HepG2 (cell line): ENCODE measurements at regions not wholly inside any gene's neighbourhood (a gene's known extent, or its start where the extent isn't known, plus 50 kb on each side); places are given as distances from the start of the nearest gene placed in this dataset.

Experiments used
- ATAC-seq: fragments of 200-7000 bp; cut with Tn5 transposase; 3 replicates; pipeline ENCODE4 v1.9.1; 2020; ENCODE audit warnings: mild to moderate bottlenecking, moderate library complexity
- BruUV-seq: library from RNA; stranded (reverse); fragments of 400-500 nt; replicated peaks from 2 replicates; lab custom pipeline; 2021; lab: Mats Ljungman, UMichigan
- CTCF ChIA-PET: fragments of 300-600 bp; formaldehyde crosslinking; extraction: SDS; loops from one replicate; lab custom pipeline; 2021; ENCODE audit warnings: low total read pairs, inconsistent platforms, low intra/inter-chr PET ratio; lab: Yijun Ruan, JAX
- POLR2A ChIA-PET: fragments of 350-600 bp; sonication (Branson Sonifier 250); formaldehyde crosslinking; loops from one replicate; lab custom pipeline; 2020; ENCODE audit warnings: antibody characterized with exemption, inconsistent platforms; lab: Yijun Ruan, JAX
- DNase-seq: peaks from one replicate; pipeline ENCODE4 v3.0.0-alpha.2; 2015; ENCODE audit warnings: low spot score
- FAIRE-seq: peaks from 3 replicates; lab custom pipeline; 2011; peaks lifted over from hg19 to GRCh38; lab: Jason Lieb, UNC
- H2AFZ ChIP-seq: one replicate; pipeline ENCODE4 v1.6.1; 2011; ENCODE audit warnings: low read length, inconsistent platforms
- H3K27ac ChIP-seq: fragments of 300-600 bp; 3 replicates; pipeline ENCODE4 v1.8.0; 2011; ENCODE audit warnings: mixed run types, mild to moderate bottlenecking, mixed read lengths, low read length, inconsistent platforms; ENCODE audit not compliant: insufficient read depth; ENCODE audit errors: extremely low read length
- H3K27me3 ChIP-seq, 2 experiments: fragments of 200-600 bp in 1 of 2; 2 replicates in 1 of 2; 3 replicates in 1 of 2; pipeline versions ENCODE4 v1.6.0 to v1.8.0; 2011; ENCODE audit warnings: low read length in 2 of 2, mild to moderate bottlenecking in 2 of 2, moderate library complexity in 2 of 2, inconsistent platforms in 1 of 2; ENCODE audit not compliant: insufficient read depth in 2 of 2, control insufficient read depth in 1 of 2
- H3K36me3 ChIP-seq, 2 experiments: fragments of 200-600 bp in 1 of 2; replicated peaks in 1 of 2; 2 replicates in 1 of 2; 3 replicates in 1 of 2; pipeline versions ENCODE4 v1.5.1 to v1.8.0; 2011; ENCODE audit warnings: low read length in 2 of 2, inconsistent platforms in 1 of 2; ENCODE audit not compliant: insufficient read depth in 2 of 2, control insufficient read depth in 1 of 2
- H3K4me1 ChIP-seq: 2 replicates; pipeline ENCODE4 v1.5.1; 2012; ENCODE audit warnings: low read length, inconsistent platforms; ENCODE audit not compliant: insufficient read depth
- H3K4me2 ChIP-seq: 2 replicates; pipeline ENCODE4 v1.6.0; 2011; ENCODE audit warnings: low read depth, low read length, inconsistent platforms
- H3K4me3 ChIP-seq, 3 experiments: fragments of 200-600 bp in 1 of 3; sonication (generic), shearing (Covaris generic) in 1 of 3; replicated peaks in 1 of 3; 2 replicates each; pipeline ENCODE4 v1.5.1; 2011 to 2016; ENCODE audit warnings: low read length in 3 of 3, inconsistent platforms in 2 of 3, low read depth in 2 of 3, mild to moderate bottlenecking in 2 of 3, control low read depth in 1 of 3, mixed read lengths in 1 of 3; ENCODE audit not compliant: insufficient read depth in 1 of 3
- H3K79me2 ChIP-seq: one replicate; pipeline ENCODE4 v1.6.1; 2011; ENCODE audit warnings: low read length, inconsistent platforms; ENCODE audit not compliant: insufficient read depth
- H3K9ac ChIP-seq: 2 replicates; pipeline ENCODE4 v1.6.0; 2011; ENCODE audit warnings: mild to moderate bottlenecking, low read depth, low read length, inconsistent platforms; ENCODE audit not compliant: insufficient read depth
- H3K9me3 ChIP-seq: 2 replicates; pipeline ENCODE4 v1.5.1; 2012; ENCODE audit warnings: mild to moderate bottlenecking, low read length
- H4K20me1 ChIP-seq: 2 replicates; pipeline ENCODE4 v1.6.0; 2011; ENCODE audit warnings: inconsistent platforms, mild to moderate bottlenecking, low read length, moderate library complexity; ENCODE audit not compliant: insufficient read depth
- ATF1 ChIP-seq: IDR thresholded peaks from 2 replicates; pipeline ENCODE4 v1.6.1; 2016; ENCODE audit warnings: mild to moderate bottlenecking, control low read depth
- CHCHD3 ChIP-seq: sonication (generic); formaldehyde crosslinking; IDR thresholded peaks from 2 replicates; pipeline ENCODE4 v1.8.0; 2022; ENCODE audit warnings: mild to moderate bottlenecking, missing genetic modification reagents, moderate library complexity
- FOXJ3 ChIP-seq: sonication (generic); formaldehyde crosslinking; IDR thresholded peaks from 2 replicates; pipeline ENCODE4 v1.4.0; 2020; ENCODE audit warnings: missing genetic modification reagents, mild to moderate bottlenecking, borderline replicate concordance
- HNF4G ChIP-seq, 2 experiments: sonication (generic) in 1 of 2; formaldehyde crosslinking in 1 of 2; IDR thresholded peaks; 2 replicates each; pipeline versions ENCODE4 v1.4.0 to v1.6.1; 2011 to 2020; ENCODE audit warnings: borderline replicate concordance in 2 of 2, low read depth in 2 of 2, mild to moderate bottlenecking in 2 of 2, low read length in 1 of 2, missing genetic modification reagents in 1 of 2, moderate library complexity in 1 of 2
- KMT2A ChIP-seq: sonication (generic); formaldehyde crosslinking; IDR thresholded peaks from 2 replicates; pipeline ENCODE4 v1.4.0; 2020; ENCODE audit warnings: missing genetic modification reagents
- MAFG ChIP-seq: sonication (generic); formaldehyde crosslinking; IDR thresholded peaks from 2 replicates; pipeline ENCODE4 v1.5.1; 2020; ENCODE audit warnings: mild to moderate bottlenecking, missing genetic modification reagents
- MEIS1 ChIP-seq: sonication (generic); formaldehyde crosslinking; IDR thresholded peaks from 2 replicates; pipeline ENCODE4 v1.9.0; 2021; ENCODE audit warnings: mild to moderate bottlenecking, missing genetic modification reagents, moderate library complexity, borderline replicate concordance
- NFYB ChIP-seq: sonication (generic); formaldehyde crosslinking; IDR thresholded peaks from 2 replicates; pipeline ENCODE4 v1.4.0; 2020; ENCODE audit warnings: missing genetic modification reagents
- PTBP1 ChIP-seq: fragments of 200-400 bp; formaldehyde crosslinking; IDR thresholded peaks from 2 replicates; pipeline ENCODE4 v1.6.1; 2018; ENCODE audit warnings: low read length, low read depth; ENCODE audit not compliant: poor library complexity, severe bottlenecking
- SRF ChIP-seq: IDR thresholded peaks from 2 replicates; pipeline ENCODE4 v1.6.1; 2011; ENCODE audit warnings: mild to moderate bottlenecking, low read depth, low read length, moderate library complexity
- ZNF496 ChIP-seq: sonication (generic); formaldehyde crosslinking; IDR thresholded peaks from 2 replicates; pipeline ENCODE4 v1.8.1; 2023; ENCODE audit warnings: mild to moderate bottlenecking, moderate library complexity, missing genetic modification reagents; ENCODE audit not compliant: insufficient replicate concordance
- ZNF615 ChIP-seq: sonication (generic); formaldehyde crosslinking; IDR thresholded peaks from 2 replicates; pipeline ENCODE4 v1.5.0; 2020; ENCODE audit warnings: mild to moderate bottlenecking, missing genetic modification reagents, borderline replicate concordance
- ZNF616 ChIP-seq: sonication (generic); formaldehyde crosslinking; IDR thresholded peaks from 2 replicates; pipeline ENCODE4 v1.5.0; 2020; ENCODE audit warnings: low read depth, mild to moderate bottlenecking, missing genetic modification reagents
- WGBS: methylation state at CpG from one replicate; pipeline ENCODE4 v1.1.6; 2017; ENCODE audit warnings: low lambda C conversion rate; 5-methylcytosine and 5-hydroxymethylcytosine counted together
- in situ Hi-C: cut with HindIII; loops from 2 replicates; pipeline ENCODE4 v1.10.0; 2017; ENCODE audit warnings: low pct_unique_long_range_greater_than_20kb; ENCODE audit not compliant: extremely low pct_ligation_motif_present
- intact Hi-C: fragments of 100-400 bp; cut with micrococcal nuclease; formaldehyde crosslinking; loops from one replicate; pipeline ENCODE4 v1.10.0; 2022; ENCODE audit not compliant: unreplicated experiment

DNA sequence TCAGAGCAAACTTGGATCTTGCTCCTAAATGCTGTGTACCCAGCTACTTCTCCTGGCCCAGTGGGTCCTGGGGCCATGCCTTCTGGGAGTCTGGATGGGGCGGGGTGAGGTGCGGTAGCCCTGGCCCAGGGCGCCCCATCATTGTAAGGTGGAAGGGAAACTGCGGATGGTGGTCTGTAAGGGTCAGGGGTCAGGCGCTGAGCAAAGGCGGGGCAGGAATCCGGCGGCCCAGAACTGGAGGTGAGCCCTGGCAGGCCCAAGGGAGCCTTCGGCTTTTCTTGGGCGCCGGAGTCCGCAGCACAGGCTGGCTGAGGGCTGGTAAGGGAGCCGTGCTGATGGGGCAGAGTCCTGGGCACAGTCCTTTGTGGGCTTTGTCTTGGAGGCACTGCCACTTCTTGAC is 66.5 kb upstream of the CTBP2 start:
- H2AFZ ChIP-seq: no peak overlapping the region
- ChIA-PET POLR2A (no interaction called here), CTCF (no interaction called here)
- intact Hi-C loops: no loop called here
- no peaks in the 10 kb centered on the region for H3K9me3 ChIP-seq
- H3K27ac ChIP-seq: no peak overlapping the region
- no peak overlapping the region for H3K9ac ChIP-seq
- in situ Hi-C loops: no loop called here
- DNase-seq (no peak), FAIRE-seq (no peak), ATAC-seq (no peak)
- 51% methylated on average over 12 of the region's 13 CpGs for WGBS
- H4K20me1 ChIP-seq: no peaks in the 10 kb centered on the region
- H3K4me2 ChIP-seq: no peak overlapping the region
- peaks cover 0 to 11% of the 10 kb centered on the region in 2 experiments; a peak in 3 of 5 replicates for H3K27me3 ChIP-seq
- no peak for TF ChIP-seq MEIS1
- no peak for TF ChIP-seq HNF4G (IDR thresholded peaks at IDR 0.05; ENCODE audit: borderline replicate concordance, low read depth, low read length)
- no peak for TF ChIP-seq HNF4G (CRISPR knock-in tag; IDR thresholded peaks at IDR 0.05; ENCODE audit: borderline replicate concordance, low read depth)
- no peak for TF ChIP-seq SRF
- no peak for TF ChIP-seq ZNF615
- no peak for TF ChIP-seq KMT2A (CRISPR knock-in tag)
- no peak for TF ChIP-seq CHCHD3 (CRISPR knock-in tag)
- no peak for TF ChIP-seq NFYB (CRISPR knock-in tag)
- TF ChIP-seq FOXJ3 (CRISPR knock-in tag): no peak
- no peak for TF ChIP-seq ZNF496 (CRISPR knock-in tag)
- no peak for TF ChIP-seq ATF1 (CRISPR knock-in tag)
- TF ChIP-seq PTBP1: no peak
- no peak for TF ChIP-seq MAFG (CRISPR knock-in tag)
- no peak for TF ChIP-seq ZNF616
- no peaks in the 10 kb centered on the region for H3K79me2 ChIP-seq
- no TSS peak for BruUV-seq
- no peaks in the 10 kb centered on the region for H3K4me1 ChIP-seq
- no peak overlapping the region for H3K4me3 ChIP-seq
- no peaks in the 10 kb centered on the region for H3K36me3 ChIP-seq
